22Rv1 (cell line): ENCODE measurements at regions not wholly inside any gene's neighbourhood (a gene's known extent, or its start where the extent isn't known, plus 50 kb on each side); places are given as distances from the start of the nearest gene placed in this dataset.

ENCODE experiments used
- H3K27ac ChIP-seq: fragments of 450-650 bp; 2 replicates; pipeline ENCODE4 v1.5.1; 2017
- ZFX ChIP-seq: fragments of 450-650 bp; IDR thresholded peaks from 2 replicates; pipeline ENCODE4 v1.6.1; 2017; ENCODE audit warnings: antibody characterized with exemption, borderline replicate concordance
- TF ChIP-seq, protein P1 (sequence below): fragments of 450-650 bp; IDR thresholded peaks from 2 replicates; pipeline ENCODE4 v1.5.1; 2017; ENCODE audit warnings: mild to moderate bottlenecking

DNA sequence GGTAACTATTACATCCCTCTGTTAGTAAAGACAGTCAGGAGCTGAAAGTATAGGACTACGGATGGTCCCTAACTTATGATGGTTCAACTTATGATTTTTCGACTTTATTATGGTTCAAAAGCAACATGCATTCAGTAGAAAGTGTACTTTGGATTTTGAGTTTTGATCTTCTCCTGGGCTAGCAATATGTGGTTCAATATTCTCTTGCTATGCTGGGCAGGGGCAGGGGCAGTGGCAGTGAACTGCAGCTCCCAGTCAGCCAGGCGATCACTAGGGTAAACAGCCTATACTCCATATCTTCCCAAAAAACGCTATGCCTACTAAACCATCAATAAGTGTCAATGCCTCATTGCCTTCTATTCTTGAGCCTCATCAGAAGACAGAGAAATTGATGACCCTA is 292.7 kb downstream of the EMP1 start:
- TF ChIP-seq, protein P1, sequence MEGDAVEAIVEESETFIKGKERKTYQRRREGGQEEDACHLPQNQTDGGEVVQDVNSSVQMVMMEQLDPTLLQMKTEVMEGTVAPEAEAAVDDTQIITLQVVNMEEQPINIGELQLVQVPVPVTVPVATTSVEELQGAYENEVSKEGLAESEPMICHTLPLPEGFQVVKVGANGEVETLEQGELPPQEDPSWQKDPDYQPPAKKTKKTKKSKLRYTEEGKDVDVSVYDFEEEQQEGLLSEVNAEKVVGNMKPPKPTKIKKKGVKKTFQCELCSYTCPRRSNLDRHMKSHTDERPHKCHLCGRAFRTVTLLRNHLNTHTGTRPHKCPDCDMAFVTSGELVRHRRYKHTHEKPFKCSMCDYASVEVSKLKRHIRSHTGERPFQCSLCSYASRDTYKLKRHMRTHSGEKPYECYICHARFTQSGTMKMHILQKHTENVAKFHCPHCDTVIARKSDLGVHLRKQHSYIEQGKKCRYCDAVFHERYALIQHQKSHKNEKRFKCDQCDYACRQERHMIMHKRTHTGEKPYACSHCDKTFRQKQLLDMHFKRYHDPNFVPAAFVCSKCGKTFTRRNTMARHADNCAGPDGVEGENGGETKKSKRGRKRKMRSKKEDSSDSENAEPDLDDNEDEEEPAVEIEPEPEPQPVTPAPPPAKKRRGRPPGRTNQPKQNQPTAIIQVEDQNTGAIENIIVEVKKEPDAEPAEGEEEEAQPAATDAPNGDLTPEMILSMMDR: no peak
- TF ChIP-seq ZFX: no peak
- no peak overlapping the region for H3K27ac ChIP-seq

DNA sequence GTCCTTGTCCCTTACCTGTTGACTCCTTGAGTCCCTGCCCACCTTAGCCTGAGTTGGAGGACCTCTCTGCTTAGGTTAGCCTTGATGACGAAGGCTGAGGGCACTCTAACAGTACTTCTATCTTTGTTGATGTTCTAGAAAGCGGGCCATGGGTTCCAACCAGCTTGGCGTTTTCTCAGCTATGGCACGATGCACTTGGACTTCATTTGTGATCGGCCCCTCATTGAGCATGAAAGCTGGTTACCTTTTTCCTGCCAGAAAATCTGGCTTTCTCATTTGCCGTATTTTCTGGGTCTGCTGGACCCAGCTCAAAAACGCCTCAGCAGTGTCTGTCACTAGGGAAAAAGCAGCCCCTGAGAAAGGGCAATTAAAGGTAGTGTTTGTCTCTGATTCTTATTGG is 290.8 kb downstream of the EMP1 start:
- H3K27ac ChIP-seq: no peak overlapping the region
- TF ChIP-seq ZFX: no peak
- TF ChIP-seq, protein P1: no peak

DNA sequence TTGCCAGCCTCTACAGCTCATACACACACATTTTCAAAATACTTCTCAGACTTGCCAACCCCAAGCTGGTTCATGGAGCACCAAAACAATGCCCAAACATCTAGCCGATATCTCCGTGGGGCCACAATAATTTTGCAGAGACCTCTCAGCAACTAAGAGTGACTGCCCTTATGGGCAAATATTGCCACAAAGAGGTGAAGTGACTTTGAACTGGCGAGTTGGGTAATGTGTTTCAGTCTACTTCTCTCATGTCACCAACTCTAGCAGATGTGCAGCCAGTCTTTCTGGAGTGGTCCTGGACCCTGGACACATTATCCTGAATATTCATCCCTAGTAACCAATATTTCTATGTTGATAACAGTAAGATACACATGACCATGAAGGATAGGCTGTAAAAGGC is 290.3 kb downstream of the EMP1 start:
- TF ChIP-seq ZFX: no peak
- no peak overlapping the region for H3K27ac ChIP-seq

DNA sequence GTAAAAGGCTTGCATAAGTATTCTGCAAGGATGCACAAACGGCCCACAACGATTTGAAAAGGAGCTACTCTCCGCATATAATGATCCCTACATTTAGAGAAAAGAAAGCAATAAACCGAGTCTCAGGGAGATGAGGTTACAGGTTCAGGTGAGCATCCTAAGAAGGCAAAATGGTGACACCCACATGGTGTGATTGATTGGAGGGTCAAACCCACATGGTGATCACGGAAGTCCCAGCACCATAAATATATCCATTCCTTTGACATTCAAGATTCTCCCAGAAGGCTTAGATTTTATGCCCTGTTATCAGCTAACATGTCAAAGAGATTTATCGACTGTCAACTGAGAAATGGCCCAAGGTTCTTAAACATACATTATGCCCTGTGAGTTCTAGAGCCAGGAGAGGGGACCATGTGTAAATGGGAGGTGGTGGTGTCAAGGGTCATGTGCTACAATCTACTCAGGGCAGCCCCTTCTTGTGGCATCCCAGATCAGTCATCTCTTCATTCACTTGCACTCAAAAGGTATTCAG is 282.2 kb downstream of the EMP1 start:
- TF ChIP-seq ZFX: no peak
- TF ChIP-seq, protein P1: no peak
- H3K27ac ChIP-seq: no peak overlapping the region

DNA sequence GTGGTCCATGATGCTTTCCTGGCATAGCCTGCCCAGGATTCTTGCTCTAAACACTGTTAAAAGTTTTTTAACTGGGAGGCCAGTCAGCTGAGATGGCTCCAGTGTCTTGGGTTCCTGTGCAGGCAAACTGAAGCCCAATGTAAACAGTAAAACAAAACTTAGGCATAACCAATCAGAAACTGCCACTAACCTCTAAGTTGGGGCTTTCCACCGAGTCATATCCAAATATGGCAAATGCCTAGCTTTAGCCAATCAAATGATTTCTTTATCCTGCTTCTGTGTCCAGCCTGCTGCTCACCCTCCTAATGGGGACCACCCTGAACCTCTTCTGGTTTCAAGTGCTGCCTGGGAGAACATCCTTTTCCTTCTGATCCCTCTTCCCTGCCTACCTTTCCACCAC is 277.9 kb downstream of the EMP1 start:
- no peak overlapping the region for H3K27ac ChIP-seq
- TF ChIP-seq, protein P1: no peak
- TF ChIP-seq ZFX: no peak

DNA sequence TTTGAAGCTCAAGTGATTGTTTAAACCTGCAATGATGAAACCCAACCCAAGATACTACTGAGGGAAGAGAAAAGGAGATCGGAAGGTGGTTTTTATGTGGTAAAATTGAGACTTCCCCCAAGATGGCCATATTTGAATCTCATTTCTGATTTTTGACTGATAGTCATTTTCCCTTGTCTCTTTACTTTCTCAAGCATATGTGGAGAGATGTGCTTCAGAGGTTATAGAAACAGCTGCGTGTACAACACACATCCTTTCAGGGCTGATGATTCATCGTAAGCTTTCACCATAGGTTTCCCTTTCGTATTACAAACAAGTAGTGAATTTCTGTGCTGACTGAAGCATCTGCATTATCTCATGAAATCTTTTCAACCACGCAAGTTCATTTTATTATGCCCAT is 276.2 kb downstream of the EMP1 start:
- no peak overlapping the region for H3K27ac ChIP-seq
- TF ChIP-seq ZFX: no peak
- TF ChIP-seq, protein P1: no peak

DNA sequence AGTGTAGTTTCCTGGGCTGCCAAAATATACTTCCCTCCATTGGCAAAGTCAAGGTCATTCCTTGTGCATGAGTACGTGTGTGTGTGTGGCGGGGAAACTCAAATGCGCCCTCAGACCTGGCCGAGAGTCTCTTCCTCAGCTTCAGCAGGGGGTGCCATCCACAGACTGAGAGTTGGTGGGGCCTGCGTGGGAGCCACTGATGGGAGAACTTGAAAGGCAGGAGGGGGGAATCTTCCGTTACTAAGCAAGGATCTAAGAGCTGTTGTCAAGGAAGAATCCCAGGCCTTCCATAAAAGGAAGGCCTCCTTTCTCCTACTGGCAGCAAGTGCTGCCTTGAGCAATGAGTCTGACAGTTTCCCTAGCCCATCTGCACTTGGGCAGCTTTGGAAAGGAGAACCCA is 274.9 kb downstream of the EMP1 start:
- H3K27ac ChIP-seq: no peak overlapping the region
- no peak for TF ChIP-seq ZFX
- TF ChIP-seq, protein P1: no peak

DNA sequence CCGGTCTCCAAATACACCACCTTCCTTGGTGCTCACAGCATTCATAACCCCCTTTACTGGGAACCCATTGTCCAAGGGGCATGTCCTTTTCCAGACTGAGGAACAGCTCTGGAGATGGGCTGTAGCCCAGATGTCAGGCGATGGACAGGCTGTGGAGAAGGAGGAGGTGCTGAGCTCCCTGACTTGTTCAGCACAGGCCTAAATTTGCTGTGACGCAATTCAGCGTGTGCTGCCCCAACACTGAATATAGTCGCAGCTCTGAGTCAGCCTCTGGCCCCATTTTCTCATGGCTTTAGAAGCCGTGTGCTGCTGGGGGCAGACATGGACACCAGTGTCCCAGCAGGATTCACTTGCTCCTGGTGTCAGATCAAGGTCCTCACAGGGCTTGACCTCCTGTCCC is 269.1 kb downstream of the EMP1 start:
- TF ChIP-seq, protein P1: no peak

More for the DNA sequence above, 269.1 kb downstream of the EMP1 start:
- no peak overlapping the region for H3K27ac ChIP-seq
